G401.6 (cell line): ENCODE measurements at regions not wholly inside any gene's neighbourhood (a gene's known extent, or its start where the extent isn't known, plus 50 kb on each side); places are given as distances from the start of the nearest gene placed in this dataset.

Source experiments
- FAIRE-seq: peaks from 2 replicates; lab custom pipeline; 2012; peaks lifted over from hg19 to GRCh38; lab: Jason Lieb, UNC

- FAIRE-seq, result no peak
Measured at GRCh38 chr12:127711108-127711507, 555.9 kb upstream of the TMEM132C start.

- FAIRE-seq, result no peak
Measured at GRCh38 chr12:127712561-127712960, 554.4 kb upstream of the TMEM132C start.

GRCh38 chr12:127716166-127716565 lies 550.8 kb upstream of the TMEM132C start:
- FAIRE-seq, result no peak

GRCh38 chr12:127717278-127717677 lies 549.7 kb upstream of the TMEM132C start:
- FAIRE-seq, result no peak

GRCh38 chr12:127720334-127720733 lies 546.6 kb upstream of the TMEM132C start:
- no peak for FAIRE-seq

- FAIRE-seq, result no peak
Measured at GRCh38 chr12:127722611-127723010, 544.4 kb upstream of the TMEM132C start.

- no peak for FAIRE-seq
Measured at GRCh38 chr12:127723251-127723650, 543.7 kb upstream of the TMEM132C start.

GRCh38 chr12:127726671-127727315 lies 540.2 kb upstream of the TMEM132C start:
- no peak for FAIRE-seq

GRCh38 chr12:127728285-127728684 lies 538.7 kb upstream of the TMEM132C start:
- FAIRE-seq, result no peak

- FAIRE-seq, result no peak
Measured at GRCh38 chr12:127728729-127729128, 538.2 kb upstream of the TMEM132C start.

GRCh38 chr12:127729381-127729780 lies 537.6 kb upstream of the TMEM132C start:
- FAIRE-seq, result no peak

GRCh38 chr12:127731657-127732056 lies 535.3 kb upstream of the TMEM132C start:
- no peak for FAIRE-seq

GRCh38 chr12:127742231-127742630 lies 524.7 kb upstream of the TMEM132C start:
- FAIRE-seq, result no peak

- FAIRE-seq, result no peak
Measured at GRCh38 chr12:127745469-127746212, 521.3 kb upstream of the TMEM132C start.

GRCh38 chr12:127749416-127749815 lies 517.6 kb upstream of the TMEM132C start:
- no peak for FAIRE-seq

- no peak for FAIRE-seq
Measured at GRCh38 chr12:127750076-127750840, 516.7 kb upstream of the TMEM132C start.

GRCh38 chr12:127752802-127753201 lies 514.2 kb upstream of the TMEM132C start:
- no peak for FAIRE-seq

GRCh38 chr12:127760357-127760756 lies 506.6 kb upstream of the TMEM132C start:
- FAIRE-seq, result no peak

- no peak for FAIRE-seq
Measured at GRCh38 chr12:127760996-127761395, 506.0 kb upstream of the TMEM132C start.

- FAIRE-seq, result no peak
Measured at GRCh38 chr12:127761880-127762279, 505.1 kb upstream of the TMEM132C start.

GRCh38 chr12:127767656-127768055 lies 499.3 kb upstream of the TMEM132C start:
- no peak for FAIRE-seq

- no peak for FAIRE-seq
Measured at GRCh38 chr12:127770118-127770517, 496.9 kb upstream of the TMEM132C start.

- FAIRE-seq, result no peak
Measured at GRCh38 chr12:127771546-127771945, 495.4 kb upstream of the TMEM132C start.
